NCI-H146 (cell line): ENCODE measurements at regions not wholly inside any gene's neighbourhood (a gene's known extent, or its start where the extent isn't known, plus 50 kb on each side); places are given as distances from the start of the nearest gene placed in this dataset.

Source experiments
- DNase-seq: peaks from one replicate; lab custom pipeline; 2025; lab: John Stamatoyannopoulos, UW

DNA sequence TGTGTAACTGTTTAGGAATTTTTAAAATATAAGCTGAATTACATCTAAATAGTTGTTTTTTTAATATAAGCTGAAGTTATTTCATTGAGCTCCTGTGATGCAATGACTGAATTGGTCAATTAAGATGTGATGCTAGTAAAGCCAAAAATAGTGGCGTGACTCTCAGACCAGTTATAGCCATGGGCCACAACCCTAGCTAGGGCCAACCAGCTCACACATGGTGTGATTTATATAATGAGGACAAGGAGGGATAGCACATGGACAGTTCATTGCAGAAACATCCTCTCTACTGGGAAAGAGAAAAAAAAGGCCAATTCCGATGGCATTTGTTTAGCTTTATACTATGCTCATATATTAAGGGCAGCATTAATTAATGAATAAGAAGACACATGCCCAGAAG is 119.3 kb upstream of the PROX1 start:
- DNase-seq = no peak

GRCh38 chr1:213871179-213871578 is 116.6 kb upstream of the PROX1 start:
- DNase-seq = no peak

- no peak for DNase-seq
Observed at GRCh38 chr1:213874789-213875188, 113.0 kb upstream of the PROX1 start.

GRCh38 chr1:213876531-213876930 is 111.2 kb upstream of the PROX1 start:
- no peak for DNase-seq

GRCh38 chr1:213883618-213884017 is 104.2 kb upstream of the PROX1 start:
- DNase-seq = no peak

DNA sequence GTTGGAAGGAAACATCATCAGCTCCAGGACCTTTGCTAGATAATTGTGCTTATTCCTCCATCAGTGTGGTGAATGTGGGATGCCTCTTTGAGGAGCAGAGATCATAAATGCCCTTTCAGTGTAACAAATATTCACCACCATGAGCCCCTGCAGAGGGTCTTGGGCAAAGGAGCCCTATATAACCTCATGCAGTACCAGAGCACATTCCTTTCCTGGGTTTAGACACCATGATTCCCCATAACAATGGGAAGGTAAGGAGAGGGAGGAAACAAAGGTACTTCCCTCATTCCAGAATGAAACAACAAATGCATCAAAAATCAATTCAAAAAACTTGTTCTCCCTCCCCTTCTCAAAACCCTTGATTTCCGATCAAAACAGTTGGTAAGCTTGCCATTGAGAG is 103.4 kb upstream of the PROX1 start:
- DNase-seq = no peak

- no peak for DNase-seq
Observed at GRCh38 chr1:213884942-213885341, 102.8 kb upstream of the PROX1 start.

GRCh38 chr1:213887842-213888241 is 99.9 kb upstream of the PROX1 start:
- DNase-seq = no peak

DNA sequence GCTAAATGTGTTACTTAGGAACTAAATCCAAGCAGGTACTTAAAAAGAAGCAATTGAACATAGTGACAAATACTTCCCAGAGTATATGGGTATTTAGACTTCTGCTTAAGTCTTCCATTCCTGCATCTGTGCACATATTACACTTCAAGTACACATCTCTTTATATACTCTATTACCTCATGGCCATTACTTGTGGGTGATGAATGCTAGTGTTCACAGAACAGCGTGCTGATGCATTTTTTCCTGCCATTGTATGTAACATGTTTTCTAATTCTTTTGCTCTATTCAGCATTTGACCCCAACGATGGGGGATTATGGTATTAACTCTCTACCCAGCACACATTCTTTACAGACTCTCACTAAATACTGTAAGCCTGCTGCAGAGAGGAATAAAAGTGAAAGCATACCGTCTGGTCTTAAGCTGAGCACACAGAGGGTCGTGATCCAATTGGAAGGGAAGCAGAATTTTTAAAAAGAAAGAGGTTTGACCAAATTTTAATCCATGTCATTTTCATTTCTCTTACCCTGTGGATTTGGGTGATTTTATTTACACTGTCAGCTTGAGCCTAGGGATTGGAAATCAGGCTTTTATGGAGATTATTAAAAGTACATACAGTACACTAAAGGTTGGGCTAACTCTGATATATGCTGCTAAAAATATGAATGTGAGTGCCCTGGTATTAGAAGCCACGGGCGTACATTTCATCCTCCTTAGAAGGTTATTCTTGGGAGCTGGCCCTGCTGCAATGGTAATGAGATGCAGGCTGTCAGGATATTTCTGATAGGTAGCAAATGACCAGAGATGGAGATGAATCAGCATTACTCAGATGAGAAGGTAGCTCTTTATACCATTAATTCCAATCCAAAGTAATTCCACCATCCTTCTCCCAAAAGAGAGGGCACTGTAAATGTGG is 95.5 kb upstream of the PROX1 start:
- DNase-seq = no peak

DNA sequence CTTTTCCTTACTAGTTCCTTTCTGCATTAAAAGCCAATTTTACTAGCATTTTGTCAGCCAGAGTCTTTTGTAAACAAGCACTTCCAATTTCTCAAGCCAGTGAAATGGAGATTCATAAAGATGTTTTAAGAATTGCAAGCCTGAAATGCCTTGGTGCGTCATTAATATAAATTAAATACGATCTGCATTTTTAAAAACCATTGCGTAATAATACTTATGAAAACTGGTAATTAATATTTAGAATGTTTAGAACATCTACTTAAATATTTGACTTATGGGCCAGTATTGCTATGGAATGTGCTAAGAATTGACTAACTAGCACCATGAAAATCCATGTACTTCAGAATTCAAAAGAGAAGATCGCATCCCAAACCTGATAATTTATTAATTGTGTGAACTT is 89.1 kb upstream of the PROX1 start:
- DNase-seq = no peak

GRCh38 chr1:213899413-213899812 is 88.4 kb upstream of the PROX1 start:
- no peak for DNase-seq

DNA sequence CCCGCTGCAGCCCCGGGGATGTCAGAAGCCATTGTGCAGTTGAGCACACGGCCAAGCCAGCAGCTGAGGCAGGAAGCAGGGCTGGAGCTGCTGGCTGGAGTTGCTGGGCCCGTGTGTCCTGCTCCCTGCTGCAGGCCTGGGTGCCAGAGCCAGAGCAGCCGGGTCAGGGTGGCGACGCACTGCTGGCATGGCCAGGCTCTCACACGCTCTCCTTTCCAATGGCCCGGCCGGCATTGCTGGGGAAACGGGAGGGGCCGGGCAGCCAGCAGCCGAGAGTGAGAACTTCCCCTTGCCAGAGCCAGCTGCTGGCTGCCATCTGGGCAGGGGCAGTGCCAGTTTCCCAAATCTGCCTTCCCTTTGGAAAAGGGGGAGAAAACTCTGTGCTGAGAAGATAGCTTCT is 82.4 kb upstream of the PROX1 start:
- no peak for DNase-seq

- DNase-seq = no peak
Observed at GRCh38 chr1:213908521-213908920, 79.3 kb upstream of the PROX1 start.

- DNase-seq = no peak
Observed at GRCh38 chr1:213914392-213914791, 73.4 kb upstream of the PROX1 start.

GRCh38 chr1:213921311-213921710 is 66.5 kb upstream of the PROX1 start:
- DNase-seq = no peak

GRCh38 chr1:213921712-213922111 is 66.1 kb upstream of the PROX1 start:
- no peak for DNase-seq

- no peak for DNase-seq
Observed at GRCh38 chr1:213925531-213926182, 62.1 kb upstream of the PROX1 start.

DNA sequence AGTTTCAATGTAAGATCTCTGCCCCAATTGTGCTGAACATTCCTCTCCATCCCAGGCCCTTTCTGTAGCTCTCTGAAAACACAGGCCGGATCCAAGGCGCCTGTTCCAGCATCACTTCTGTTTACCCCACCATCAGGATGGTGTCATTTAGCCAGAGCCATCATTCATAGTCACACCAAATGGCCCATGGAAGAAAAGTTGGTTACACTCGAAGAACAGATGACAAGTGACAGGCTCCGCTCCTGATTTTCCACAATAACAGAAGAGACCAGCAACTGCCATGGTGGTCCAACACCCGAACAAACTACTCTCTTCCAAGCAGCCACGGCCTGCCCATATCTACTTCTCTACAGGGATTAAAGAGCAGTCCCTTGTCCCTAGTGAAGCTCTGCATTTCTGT is 59.9 kb upstream of the PROX1 start:
- no peak for DNase-seq

- no peak for DNase-seq
Observed at GRCh38 chr1:213929398-213929797, 58.4 kb upstream of the PROX1 start.

DNA sequence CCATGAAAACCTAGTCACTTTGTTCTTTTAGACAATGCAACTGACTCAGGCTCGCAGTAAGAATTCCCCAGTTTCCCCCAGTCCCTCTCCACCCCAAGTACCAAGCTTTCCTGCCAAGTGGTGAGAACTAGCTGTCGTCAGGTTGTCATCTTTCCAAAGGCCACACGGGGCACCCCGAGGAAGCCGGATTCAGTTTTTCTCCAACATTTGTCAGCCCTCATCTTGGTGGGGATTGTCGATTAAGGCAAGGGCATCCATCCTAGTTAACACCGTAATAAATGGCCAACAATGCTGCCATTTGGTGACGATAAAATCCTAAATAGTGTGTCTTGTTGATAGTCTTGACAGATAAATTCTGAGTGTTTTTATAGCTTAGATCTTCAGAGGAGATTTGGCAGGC is 55.9 kb upstream of the PROX1 start:
- DNase-seq = peak; percentile 4

DNA sequence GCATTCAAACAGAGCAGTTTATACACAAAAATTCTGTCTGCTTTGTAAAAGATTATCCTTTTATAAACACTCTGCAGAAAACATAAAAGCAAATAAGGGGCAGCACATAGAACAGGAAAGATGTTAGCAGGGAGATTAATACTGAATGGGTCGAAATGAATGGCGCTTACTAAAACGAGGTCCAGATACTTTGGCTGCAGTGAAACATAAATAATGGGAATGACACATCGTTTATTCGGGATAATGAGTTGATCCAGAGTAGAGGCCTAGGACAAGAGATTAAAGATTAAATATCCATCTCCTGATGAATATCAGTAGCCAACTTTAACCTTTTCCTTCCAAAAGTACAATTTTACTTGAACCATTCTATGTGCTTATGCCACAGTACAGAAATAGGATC is 54.4 kb upstream of the PROX1 start:
- no peak for DNase-seq

GRCh38 chr1:213934649-213935048 is 53.1 kb upstream of the PROX1 start:
- no peak for DNase-seq

DNA sequence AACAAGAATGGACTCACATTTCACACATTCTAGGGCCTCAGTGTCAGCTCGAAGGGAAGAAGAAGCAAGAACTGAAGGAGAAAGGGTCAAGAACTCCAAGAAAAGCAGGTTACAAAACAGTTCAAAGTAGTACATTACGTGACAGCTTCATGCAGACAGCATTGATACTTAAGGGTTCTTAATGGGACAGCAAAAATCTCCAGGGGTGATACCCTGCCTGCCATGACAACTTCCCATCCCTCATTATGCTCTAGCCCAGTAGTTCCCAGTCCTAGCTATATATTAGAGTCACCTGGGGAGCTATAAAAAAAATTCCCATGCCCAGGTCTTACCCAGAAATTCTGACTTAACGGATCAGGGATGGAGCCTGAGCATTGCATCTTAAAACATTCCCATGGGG is 51.2 kb upstream of the PROX1 start:
- DNase-seq = no peak
